NCI-H1048 (cell line): ENCODE measurements at regions not wholly inside any gene's neighbourhood (a gene's known extent, or its start where the extent isn't known, plus 50 kb on each side); places are given as distances from the start of the nearest gene placed in this dataset.
"Not testable (repeated sequence)": the region's sequence is repeated elsewhere in the genome, so short reads cannot be mapped to it uniquely, and the experiment has no call there.

Experiments
- DNase-seq: peaks from one replicate; lab custom pipeline; 2025; lab: John Stamatoyannopoulos, UW

GRCh38 chr3:181533811-181534210, 177.9 kb upstream of the SOX2 start:
- DNase-seq: no peak

- DNase-seq: no peak
Observed at GRCh38 chr3:181530584-181530983, 181.1 kb upstream of the SOX2 start.

- no peak for DNase-seq
Observed at GRCh38 chr3:181521831-181522230, 189.9 kb upstream of the SOX2 start.

GRCh38 chr3:181518222-181518621, 193.5 kb upstream of the SOX2 start:
- DNase-seq: no peak

GRCh38 chr3:181512787-181513186, 198.9 kb upstream of the SOX2 start:
- no peak for DNase-seq

- DNase-seq: no peak
Observed at GRCh38 chr3:181510500-181510899, 201.2 kb upstream of the SOX2 start.

- DNase-seq: no peak
Observed at GRCh38 chr3:181497358-181497757, 214.4 kb upstream of the SOX2 start.

- DNase-seq: no peak
Observed at GRCh38 chr3:181493423-181493822, 218.3 kb upstream of the SOX2 start.

- no peak for DNase-seq
Observed at GRCh38 chr3:181488536-181488935, 223.2 kb upstream of the SOX2 start.

GRCh38 chr3:181487236-181487978, 224.3 kb upstream of the SOX2 start:
- DNase-seq: no peak

GRCh38 chr3:181486141-181486885, 225.4 kb upstream of the SOX2 start:
- DNase-seq: no peak

- DNase-seq: no peak
Observed at GRCh38 chr3:181484026-181484425, 227.7 kb upstream of the SOX2 start.

- not testable (repeated sequence) for DNase-seq
Observed at GRCh38 chr3:181475146-181475545, 236.6 kb upstream of the SOX2 start.

- DNase-seq: no peak
Observed at GRCh38 chr3:181470349-181470748, 241.4 kb upstream of the SOX2 start.

- DNase-seq: no peak
Observed at GRCh38 chr3:181464033-181464694, 247.6 kb upstream of the SOX2 start.

- DNase-seq: no peak
Observed at GRCh38 chr3:181461381-181461780, 250.3 kb upstream of the SOX2 start.

- DNase-seq: no peak
Observed at GRCh38 chr3:181459516-181459915, 252.2 kb upstream of the SOX2 start.

- no peak for DNase-seq
Observed at GRCh38 chr3:181458857-181459256, 252.9 kb upstream of the SOX2 start.

- no peak for DNase-seq
Observed at GRCh38 chr3:181457756-181458155, 254.0 kb upstream of the SOX2 start.

- DNase-seq: no peak
Observed at GRCh38 chr3:181457190-181457589, 254.5 kb upstream of the SOX2 start.

- no peak for DNase-seq
Observed at GRCh38 chr3:181455276-181455675, 256.4 kb upstream of the SOX2 start.

- no peak for DNase-seq
Observed at GRCh38 chr3:181454451-181455027, 257.2 kb upstream of the SOX2 start.

GRCh38 chr3:181446741-181447140, 265.0 kb upstream of the SOX2 start:
- DNase-seq: no peak
